ENCODE measurements at regions not wholly inside any gene's neighbourhood (a gene's known extent, or its start where the extent isn't known, plus 50 kb on each side); places are given as distances from the start of the nearest gene placed in this dataset.

- TF ChIP-seq CSDC2 (CRISPR knock-in tag; IDR thresholded peaks at IDR 0.05) (no peak), PATZ1 (CRISPR knock-in tag; IDR thresholded peaks at IDR 0.05; ENCODE audit: borderline replicate concordance) (no peak)
These were observed 77.0 kb downstream of the CAMK2N1 start for GRCh38 chr1:20409012-20409411.
